ENCODE measurements at regions not wholly inside any gene's neighbourhood (a gene's known extent, or its start where the extent isn't known, plus 50 kb on each side); places are given as distances from the start of the nearest gene placed in this dataset.

GRCh38 chr5:118450554-118451332, 537.6 kb downstream of the DTWD2 start:
- Histone ChIP-seq H3K4me1 (no peaks in the 10 kb centered on the region), H3K27me3 (no peaks in the 10 kb centered on the region), H3K27ac (no peak overlapping the region), H3K4me3 (no peak overlapping the region), H3K36me3 (no peaks in the 10 kb centered on the region), H3K9me3 (no peaks in the 10 kb centered on the region)
- DNase-seq, result no peak
- TF ChIP-seq POLR2A (IDR thresholded peaks at IDR 0.05), result no peak
- TF ChIP-seq, protein P1, sequence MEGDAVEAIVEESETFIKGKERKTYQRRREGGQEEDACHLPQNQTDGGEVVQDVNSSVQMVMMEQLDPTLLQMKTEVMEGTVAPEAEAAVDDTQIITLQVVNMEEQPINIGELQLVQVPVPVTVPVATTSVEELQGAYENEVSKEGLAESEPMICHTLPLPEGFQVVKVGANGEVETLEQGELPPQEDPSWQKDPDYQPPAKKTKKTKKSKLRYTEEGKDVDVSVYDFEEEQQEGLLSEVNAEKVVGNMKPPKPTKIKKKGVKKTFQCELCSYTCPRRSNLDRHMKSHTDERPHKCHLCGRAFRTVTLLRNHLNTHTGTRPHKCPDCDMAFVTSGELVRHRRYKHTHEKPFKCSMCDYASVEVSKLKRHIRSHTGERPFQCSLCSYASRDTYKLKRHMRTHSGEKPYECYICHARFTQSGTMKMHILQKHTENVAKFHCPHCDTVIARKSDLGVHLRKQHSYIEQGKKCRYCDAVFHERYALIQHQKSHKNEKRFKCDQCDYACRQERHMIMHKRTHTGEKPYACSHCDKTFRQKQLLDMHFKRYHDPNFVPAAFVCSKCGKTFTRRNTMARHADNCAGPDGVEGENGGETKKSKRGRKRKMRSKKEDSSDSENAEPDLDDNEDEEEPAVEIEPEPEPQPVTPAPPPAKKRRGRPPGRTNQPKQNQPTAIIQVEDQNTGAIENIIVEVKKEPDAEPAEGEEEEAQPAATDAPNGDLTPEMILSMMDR (IDR thresholded peaks at IDR 0.05), result no peak

DNA sequence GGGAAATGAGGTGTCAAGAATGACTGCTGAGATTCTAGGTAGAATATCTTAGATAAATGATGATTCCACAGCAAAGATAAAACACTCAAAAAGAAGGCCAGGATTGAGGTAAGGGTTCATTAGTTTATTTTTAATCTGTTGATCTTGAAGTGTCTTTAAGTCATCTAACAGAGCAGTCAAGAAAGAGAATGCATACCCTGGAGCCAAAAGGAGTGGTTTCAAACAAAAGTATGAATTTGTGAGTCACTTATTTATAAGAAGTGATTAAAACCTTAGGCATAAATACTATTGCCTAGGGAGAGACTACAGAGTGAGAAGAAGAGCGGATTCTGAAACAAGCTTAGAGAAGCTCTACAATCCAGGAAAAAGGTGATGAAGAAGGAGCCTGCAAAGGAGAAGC, 541.0 kb downstream of the DTWD2 start:
- Histone ChIP-seq H3K36me3 (no peaks in the 10 kb centered on the region), H3K27ac (no peak overlapping the region), H3K27me3 (no peaks in the 10 kb centered on the region), H3K9me3 (no peaks in the 10 kb centered on the region), H3K4me1 (no peaks in the 10 kb centered on the region), H3K4me3 (no peak overlapping the region)
- DNase-seq, result no peak
- TF ChIP-seq, protein P1 (IDR thresholded peaks at IDR 0.05), result no peak
- no peak for TF ChIP-seq POLR2A (IDR thresholded peaks at IDR 0.05)

GRCh38 chr5:118441956-118442355, 546.4 kb downstream of the DTWD2 start:
- DNase-seq, result no peak
- no peaks in the 10 kb centered on the region for H3K27me3 ChIP-seq
- no peak overlapping the region for H3K4me3 ChIP-seq
- H3K9me3 ChIP-seq, result no peaks in the 10 kb centered on the region
- H3K36me3 ChIP-seq, result no peaks in the 10 kb centered on the region
- no peak for TF ChIP-seq POLR2A (IDR thresholded peaks at IDR 0.05)
- TF ChIP-seq, protein P1 (IDR thresholded peaks at IDR 0.05), result no peak
- no peak overlapping the region for H3K27ac ChIP-seq
- no peaks in the 10 kb centered on the region for H3K4me1 ChIP-seq

DNA sequence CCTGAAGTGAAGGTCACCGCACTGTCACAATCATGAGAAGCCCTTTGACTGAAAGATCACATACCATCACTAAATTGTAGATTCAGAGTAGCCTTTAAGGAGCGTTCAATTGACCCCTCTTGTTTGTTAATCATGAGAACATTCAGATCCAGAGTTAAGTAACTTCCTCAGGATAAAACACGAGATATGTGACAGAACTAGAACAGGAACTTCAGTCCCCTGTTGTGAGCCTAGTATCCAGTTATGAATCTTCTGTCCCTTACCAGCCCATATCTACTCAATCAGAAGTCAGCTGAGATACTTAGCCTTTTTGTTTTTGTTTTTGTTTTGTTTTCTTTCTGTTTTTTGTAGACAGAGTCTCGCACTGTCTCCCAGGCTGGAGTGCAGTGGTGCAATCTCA, 547.3 kb downstream of the DTWD2 start:
- no peak for TF ChIP-seq POLR2A (IDR thresholded peaks at IDR 0.05)
- TF ChIP-seq, protein P1 (IDR thresholded peaks at IDR 0.05), result no peak
- Histone ChIP-seq H3K9me3 (no peaks in the 10 kb centered on the region), H3K27ac (no peak overlapping the region), H3K4me3 (no peak overlapping the region), H3K27me3 (no peaks in the 10 kb centered on the region), H3K4me1 (no peaks in the 10 kb centered on the region), H3K36me3 (no peaks in the 10 kb centered on the region)
- no peak for DNase-seq

DNA sequence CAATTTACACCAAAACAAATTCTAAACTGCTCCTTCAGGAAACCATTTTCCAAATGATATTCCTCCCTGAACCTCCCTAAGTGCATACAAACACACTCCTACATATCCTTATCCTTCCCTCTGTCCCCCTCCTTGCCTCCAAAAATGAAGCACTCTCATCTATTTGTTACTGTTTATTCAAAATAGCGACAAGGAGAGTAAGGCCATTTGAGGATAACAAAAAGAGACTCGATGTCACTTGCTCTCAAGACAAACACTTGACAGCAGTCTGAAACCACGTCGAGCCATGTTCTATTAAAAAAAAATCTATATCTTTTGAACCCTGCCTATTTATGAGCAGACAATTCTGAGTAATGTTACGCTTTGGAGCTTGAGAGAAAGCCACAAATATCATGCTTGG, 547.9 kb downstream of the DTWD2 start:
- no peaks in the 10 kb centered on the region for H3K4me1 ChIP-seq
- H3K27me3 ChIP-seq, result no peaks in the 10 kb centered on the region
- H3K9me3 ChIP-seq, result no peaks in the 10 kb centered on the region
- no peak for DNase-seq
- TF ChIP-seq, protein P1 (IDR thresholded peaks at IDR 0.05), result no peak
- no peak for TF ChIP-seq POLR2A (IDR thresholded peaks at IDR 0.05)
- no peaks in the 10 kb centered on the region for H3K36me3 ChIP-seq
- no peak overlapping the region for H3K27ac ChIP-seq
- no peak overlapping the region for H3K4me3 ChIP-seq

Data from Peyer's patch (tissue), 4 donors.